Renal cortical epithelial cell (primary cell): ENCODE measurements at regions not wholly inside any gene's neighbourhood (a gene's known extent, or its start where the extent isn't known, plus 50 kb on each side); places are given as distances from the start of the nearest gene placed in this dataset.

Experiments
- DNase-seq: peaks from one replicate; pipeline ENCODE4 v3.0.0-alpha.2; 2011; ENCODE audit warnings: low read depth

DNA sequence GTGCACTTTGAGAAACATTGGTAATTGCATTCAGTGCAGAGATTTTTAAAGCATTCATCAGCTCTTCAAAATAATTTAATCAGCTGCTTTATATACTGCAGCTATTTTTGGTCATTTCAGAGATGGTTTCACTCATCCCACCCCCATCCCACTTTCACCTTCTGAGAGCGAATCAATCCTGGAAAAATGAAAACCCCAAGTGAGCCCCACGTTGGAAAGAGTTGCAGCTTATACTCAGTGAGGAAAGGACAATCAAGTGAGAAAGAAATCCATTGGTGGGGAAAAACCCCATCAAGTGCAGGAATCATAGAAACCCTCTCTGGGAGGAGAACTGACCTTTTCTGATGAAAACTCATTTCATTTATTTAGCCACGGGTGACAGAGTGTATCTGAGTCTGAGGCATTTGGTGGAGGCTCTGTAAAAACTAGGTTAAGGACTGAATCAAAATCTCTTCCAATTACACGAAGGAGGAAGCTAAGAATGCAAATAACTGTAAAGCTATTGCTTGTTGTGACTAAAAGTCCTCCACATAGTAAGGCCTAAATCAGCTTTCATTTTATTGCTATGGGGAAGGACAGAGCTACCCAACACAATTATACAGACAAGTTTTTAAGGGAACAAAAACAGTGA, 240.4 kb upstream of the PGRMC2 start:
- peak; percentile 23 for DNase-seq

GRCh38 chr4:128527351-128527750, 239.7 kb upstream of the PGRMC2 start:
- DNase-seq: peak; percentile 41

GRCh38 chr4:128525992-128526630, 238.5 kb upstream of the PGRMC2 start:
- DNase-seq: peak; percentile 59

DNA sequence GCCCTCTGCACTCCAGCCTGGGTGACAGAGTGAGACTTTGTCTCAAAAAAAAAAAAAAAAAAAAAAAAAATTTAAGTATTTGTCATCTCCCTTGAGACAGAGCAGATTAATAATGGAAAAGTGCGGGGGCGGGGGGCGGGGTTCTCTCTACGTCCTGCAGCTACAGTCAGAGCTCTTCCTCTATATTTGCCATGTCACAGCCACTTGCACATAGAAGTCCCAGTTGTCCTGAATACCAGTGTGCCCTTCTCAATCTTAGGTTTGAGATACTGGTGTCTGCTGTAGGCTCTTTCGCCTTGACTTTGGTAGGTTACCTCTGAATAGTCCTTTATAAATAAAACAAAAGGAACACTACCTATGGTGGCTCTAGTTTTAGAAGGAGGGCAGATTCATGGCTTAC, 237.8 kb upstream of the PGRMC2 start:
- DNase-seq: peak; percentile 25

GRCh38 chr4:128524311-128524710, 236.7 kb upstream of the PGRMC2 start:
- peak; percentile 96 for DNase-seq

DNA sequence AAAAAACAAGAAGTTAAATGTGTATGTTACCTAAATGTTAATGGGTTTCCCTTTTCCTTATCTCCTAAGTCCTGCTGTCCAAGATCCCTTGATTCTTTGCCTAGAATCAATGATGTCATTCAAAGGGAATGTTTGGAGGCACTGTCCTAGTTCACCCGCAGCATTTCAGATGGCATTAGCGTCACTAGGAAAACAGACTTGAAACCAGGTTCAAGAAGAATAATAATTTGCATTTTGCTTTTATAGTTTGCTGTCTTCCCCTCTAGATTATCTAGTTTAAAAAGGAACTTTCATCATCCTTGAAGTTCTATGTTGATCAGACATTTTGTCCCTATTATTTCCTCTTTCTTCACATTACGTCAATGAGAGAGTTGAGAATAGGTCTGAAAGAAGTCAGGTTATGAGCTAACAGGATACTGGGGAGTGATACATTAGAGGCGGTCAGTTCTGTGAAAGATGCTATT, 234.1 kb upstream of the PGRMC2 start:
- peak; percentile 62 for DNase-seq

DNA sequence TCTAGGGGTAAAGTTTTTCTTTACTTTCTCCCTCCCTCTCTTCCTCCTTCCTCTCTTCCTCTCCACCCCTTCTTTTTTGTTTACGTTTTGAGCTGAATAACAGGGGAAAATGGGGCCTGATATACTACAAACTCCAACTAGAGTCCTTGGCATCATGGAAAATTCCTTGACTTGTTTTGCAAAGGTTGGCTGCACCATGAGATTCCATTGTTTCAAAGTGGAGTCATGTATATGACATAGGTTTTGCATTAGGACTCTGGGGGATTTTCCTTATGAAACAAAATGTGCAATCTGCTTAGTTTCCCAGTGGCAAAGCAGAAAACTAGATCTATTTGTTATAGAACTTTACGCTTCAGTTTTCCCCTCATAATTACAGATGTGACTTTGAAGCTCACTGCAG, 233.5 kb upstream of the PGRMC2 start:
- DNase-seq: peak; percentile 63

GRCh38 chr4:128519163-128519830, 231.7 kb upstream of the PGRMC2 start:
- no peak for DNase-seq

DNA sequence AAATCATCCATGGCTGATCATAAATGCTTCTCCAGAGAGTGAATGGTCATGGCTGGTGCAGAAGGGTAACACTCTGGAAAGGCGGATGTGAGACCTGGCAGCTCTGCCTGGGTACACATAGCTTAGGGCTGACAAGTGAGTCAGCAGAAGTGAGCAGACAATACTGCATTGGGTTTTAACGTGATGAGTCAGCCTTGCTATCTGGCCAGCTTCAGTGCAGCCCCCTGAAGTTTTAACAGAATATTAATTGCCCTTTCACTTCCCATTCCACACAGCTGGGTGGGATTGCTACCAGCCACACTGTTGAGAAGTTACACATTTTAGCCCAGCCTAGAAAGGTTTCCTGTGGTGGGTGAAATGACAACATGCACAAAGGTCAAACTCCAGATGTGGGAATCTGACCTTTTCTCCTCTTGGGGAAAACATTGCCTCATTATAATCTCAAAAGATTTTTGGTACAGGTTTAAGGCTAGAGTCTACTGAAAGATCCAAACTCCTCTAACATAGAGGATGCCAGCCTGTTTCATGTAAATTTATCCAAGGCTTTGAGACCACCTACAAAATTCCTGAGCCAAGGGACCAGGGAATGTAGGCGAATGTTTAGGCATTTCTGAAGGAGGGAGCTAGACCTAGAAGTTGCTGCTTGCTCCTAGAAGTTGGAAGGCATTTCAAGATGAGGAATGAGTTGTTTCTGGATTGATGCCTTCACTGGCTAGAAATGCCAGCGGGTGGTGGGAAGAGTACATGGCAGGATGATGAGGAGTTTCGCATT, 230.3 kb upstream of the PGRMC2 start:
- peak; percentile 96 for DNase-seq

GRCh38 chr4:128517096-128517738, 229.6 kb upstream of the PGRMC2 start:
- DNase-seq: no peak

DNA sequence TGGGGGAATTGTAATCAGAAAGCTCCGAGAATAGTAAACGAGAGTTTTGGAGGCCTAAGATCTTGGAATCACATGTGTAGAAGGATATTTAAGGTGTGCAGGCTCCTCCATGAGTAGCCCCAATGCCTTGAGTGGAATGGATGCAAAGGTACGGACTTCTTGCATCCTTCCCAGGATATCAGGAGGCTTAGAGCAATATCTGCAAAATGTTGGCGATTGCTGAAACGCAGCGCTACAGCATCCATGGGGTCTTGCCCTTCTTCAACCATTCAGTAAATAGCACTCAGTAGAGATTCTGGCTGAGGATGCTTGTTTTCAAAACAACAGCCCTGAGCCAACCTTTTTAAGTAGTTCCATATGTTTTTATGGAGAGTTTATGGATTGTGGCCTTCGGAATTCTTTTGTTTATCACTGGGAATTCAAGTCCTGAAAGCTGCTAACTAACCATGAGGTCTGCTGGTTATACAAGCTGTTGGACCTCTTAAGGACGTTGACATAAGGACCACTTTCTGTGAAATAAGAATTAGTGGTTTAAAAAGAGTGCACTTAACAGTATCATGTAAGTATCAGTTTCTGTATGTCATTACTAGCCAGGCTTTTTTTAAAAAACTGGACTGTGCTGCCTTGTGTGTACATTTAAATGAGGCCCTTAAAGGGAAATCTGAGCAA, 228.8 kb upstream of the PGRMC2 start:
- DNase-seq: no peak

DNA sequence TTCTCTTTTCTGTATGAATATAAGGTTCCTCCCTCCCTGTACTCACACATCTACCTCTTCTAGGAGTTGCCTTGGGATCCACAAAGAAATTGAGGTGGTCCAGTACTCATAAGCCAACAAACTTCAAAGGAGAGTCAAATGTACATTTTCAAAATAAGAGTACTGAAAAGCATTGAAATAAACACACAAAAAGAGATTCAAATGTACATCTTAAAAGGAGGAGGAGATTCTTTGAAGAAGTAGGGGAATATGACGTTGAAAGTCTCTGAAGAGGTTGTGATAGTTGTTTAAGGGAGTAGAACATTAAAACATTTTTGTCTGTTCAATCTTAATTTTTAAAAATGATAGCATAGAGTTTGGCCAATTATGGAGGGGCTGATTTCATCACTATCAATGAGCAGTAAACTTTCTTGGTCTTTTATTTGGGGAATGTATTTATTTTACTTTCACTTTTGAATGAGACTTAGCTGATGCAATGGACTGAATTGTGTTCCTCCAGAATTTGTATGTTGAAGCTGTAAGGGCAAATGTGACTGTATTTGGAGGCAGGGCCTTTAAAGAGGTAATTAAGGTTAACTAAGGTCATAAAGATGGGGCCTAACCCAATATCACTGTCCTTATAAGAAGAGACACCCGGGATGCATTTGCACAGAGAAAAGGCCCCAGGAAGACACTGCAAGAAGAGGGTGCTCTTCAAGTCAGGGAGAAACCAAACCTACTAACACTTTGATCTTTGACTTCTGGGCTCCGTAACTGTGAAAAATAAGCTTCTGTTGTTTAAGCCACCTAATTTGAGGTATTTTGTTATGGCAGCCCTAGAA, 226.3 kb upstream of the PGRMC2 start:
- peak; percentile 27 for DNase-seq

DNA sequence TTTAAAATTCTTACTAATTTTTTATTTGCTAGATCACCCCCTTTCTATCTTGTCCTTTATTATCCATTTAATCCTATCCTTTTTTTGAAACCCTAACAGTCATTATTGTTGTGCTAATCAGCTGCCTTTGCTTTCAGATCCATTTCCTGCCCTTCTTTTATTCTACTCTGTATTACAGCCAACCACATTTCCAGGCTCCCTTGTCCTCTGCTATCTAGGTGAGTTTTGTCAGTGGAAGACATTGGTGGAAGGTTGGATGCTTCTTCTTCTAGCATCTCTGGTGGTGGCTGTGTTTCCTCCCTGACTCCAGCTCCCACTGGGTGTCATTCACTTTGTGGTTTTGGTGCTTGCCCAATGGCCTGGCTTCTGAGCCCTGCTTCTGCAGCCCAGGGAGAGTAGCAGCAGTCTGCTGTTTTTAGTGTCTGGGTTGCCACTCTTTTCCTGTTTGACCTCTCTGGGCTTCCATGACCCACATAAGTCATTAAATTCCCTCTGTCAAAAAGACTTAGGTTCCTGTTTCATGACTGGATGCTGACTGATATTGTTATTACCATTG, 225.2 kb upstream of the PGRMC2 start:
- DNase-seq: no peak

DNA sequence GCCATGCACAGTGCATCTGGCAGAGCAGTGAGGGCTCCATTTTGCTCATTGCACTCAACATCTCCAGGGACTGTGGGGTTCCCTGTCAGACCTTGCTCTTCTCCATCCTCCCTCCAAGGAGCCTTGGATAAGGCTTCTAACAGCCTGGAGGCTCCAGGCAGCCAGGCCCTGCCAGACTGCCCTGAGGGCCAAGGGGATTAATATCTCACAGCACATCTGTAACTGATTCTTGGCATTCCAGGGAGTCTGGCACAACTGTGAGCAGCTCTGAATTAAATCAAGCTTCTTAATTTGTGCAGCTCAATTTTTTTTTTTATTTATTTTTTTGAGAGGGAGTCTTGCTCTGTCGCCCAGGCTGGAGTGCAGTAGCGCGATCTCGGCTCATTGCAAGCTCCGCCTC, 224.5 kb upstream of the PGRMC2 start:
- no peak for DNase-seq

GRCh38 chr4:128510850-128511249, 223.2 kb upstream of the PGRMC2 start:
- no peak for DNase-seq

DNA sequence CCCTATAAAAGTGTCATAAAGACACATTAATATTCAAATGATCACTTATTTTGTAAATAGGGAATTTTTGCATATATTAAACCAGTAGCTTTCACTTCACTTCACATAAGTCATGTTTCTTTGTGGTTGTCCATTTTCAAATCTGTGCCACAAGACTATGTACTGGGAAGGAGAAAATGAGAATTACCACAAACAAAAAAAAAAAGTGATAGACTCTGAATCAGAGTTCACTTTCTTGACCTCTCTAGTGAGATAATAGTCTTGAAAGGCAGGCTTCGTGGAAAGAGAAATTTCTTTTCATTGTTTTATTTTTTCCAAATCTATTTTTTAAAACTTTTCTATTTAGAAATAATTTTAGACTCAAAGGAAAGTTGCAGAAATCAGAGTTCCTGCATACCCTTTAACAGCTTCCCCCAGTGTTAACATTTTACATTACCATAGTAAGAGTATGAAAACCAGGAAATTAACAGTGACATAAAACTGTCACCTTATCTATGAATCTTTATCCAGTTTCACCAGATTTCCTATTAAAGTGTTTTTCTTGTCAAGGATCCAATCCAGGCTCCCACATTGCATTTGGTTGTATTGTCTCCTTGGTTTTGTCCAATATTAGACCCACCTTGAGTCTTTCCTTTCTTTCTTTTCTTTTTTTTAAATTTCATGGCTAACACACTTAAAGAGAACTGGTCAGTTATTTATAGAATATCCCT, 215.4 kb upstream of the PGRMC2 start:
- peak; percentile 27 for DNase-seq

GRCh38 chr4:128501239-128501638, 213.6 kb upstream of the PGRMC2 start:
- no peak for DNase-seq

GRCh38 chr4:128488055-128488705, 200.6 kb upstream of the PGRMC2 start:
- no peak for DNase-seq

DNA sequence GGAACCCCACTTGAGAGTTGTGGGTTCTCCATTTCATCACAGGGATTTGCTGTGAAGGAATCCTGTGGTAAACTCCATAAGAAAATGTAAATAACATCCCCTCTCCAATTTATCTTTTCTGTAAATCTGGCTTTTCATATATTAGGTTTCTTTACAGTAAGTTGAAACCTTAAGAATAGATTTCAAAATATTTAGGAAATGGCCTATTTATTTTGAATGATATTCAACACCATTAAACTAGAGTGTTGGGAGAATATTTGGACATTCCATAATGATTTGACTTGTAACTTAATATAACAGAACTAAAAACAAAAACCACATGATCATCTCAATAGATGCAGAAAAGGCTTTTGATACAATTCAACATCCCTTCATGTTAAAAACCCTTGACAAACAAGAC, 197.3 kb upstream of the PGRMC2 start:
- no peak for DNase-seq
